GM12864 (cell line): ENCODE measurements at regions not wholly inside any gene's neighbourhood (a gene's known extent, or its start where the extent isn't known, plus 50 kb on each side); places are given as distances from the start of the nearest gene placed in this dataset.

ENCODE experiments used
- DNase-seq: peaks from one replicate; pipeline ENCODE4 v3.0.0-alpha.2; 2011; ENCODE audit warnings: low read depth
- H3K4me3 ChIP-seq: 2 replicates; pipeline ENCODE4 v1.5.1; 2011; ENCODE audit warnings: mild to moderate bottlenecking, low read depth, low read length, control low read depth
- TF ChIP-seq, protein P1 (sequence below): IDR thresholded peaks from 2 replicates; pipeline ENCODE4 v1.5.1; 2011; ENCODE audit warnings: low read depth, mild to moderate bottlenecking, moderate library complexity, low read length, control low read depth, inconsistent platforms; ENCODE audit errors: missing control alignments

DNA sequence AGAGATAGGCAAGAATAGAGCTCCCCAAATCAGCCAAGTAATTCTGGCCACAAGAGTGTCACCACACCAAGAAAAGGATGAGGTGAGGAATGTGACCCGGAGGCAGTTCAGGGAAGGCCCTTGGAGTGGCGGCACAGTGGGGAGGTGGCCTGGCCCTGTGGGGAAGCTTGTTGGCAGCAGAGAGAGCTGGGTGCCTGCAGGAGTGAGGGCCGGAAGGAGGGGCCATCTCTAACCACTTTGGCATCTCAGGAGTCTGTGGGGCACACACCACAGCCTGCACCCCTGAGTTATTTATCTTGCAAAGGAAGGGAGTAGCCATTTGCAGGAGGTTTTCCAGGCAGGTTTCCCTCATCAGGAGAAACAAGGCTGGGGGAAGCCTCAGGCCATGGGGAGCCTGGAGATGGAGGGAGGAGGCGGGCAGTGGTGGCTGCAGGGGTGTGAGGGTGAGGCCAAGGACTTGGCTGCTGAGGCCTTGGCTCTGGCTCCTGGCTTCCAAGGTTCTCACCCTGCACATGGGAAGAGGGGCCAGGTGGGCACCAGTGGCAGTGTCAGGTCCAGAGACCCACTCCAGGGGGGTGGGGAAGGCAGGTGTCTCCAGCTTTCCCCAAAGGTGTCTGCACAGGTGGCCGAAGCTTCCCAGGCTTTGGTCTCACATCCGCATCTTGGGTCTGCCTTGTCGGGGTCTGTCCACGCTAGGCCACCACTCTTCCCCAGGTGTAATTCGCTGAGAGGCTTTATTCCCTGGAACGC, 370.2 kb downstream of the CTTN start:
- DNase-seq = no peak
- H3K4me3 ChIP-seq = no peak overlapping the region
- TF ChIP-seq, protein P1, sequence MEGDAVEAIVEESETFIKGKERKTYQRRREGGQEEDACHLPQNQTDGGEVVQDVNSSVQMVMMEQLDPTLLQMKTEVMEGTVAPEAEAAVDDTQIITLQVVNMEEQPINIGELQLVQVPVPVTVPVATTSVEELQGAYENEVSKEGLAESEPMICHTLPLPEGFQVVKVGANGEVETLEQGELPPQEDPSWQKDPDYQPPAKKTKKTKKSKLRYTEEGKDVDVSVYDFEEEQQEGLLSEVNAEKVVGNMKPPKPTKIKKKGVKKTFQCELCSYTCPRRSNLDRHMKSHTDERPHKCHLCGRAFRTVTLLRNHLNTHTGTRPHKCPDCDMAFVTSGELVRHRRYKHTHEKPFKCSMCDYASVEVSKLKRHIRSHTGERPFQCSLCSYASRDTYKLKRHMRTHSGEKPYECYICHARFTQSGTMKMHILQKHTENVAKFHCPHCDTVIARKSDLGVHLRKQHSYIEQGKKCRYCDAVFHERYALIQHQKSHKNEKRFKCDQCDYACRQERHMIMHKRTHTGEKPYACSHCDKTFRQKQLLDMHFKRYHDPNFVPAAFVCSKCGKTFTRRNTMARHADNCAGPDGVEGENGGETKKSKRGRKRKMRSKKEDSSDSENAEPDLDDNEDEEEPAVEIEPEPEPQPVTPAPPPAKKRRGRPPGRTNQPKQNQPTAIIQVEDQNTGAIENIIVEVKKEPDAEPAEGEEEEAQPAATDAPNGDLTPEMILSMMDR = no peak

DNA sequence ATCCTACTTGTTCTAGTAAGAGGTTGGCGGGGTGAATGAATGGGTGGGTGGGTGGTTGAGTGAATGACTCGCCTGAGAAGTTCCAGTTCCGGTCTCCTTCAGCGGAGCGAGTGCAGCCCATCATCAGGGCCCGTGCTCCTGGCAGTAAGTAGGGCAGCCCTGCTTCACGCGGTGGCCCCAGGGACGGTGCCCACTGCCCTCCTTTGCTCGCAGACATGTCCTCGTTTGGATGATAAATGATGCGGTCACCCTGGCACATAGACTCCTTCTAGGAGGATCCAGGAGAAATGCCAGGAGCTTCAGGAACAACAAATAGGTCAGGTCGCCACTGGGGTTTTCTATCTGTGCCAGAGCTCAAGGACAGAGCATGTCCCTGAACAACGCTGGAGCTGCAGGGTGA, 370.8 kb downstream of the CTTN start:
- TF ChIP-seq, protein P1 = no peak
- H3K4me3 ChIP-seq = no peak overlapping the region
- no peak for DNase-seq

GRCh38 chr11:70769521-70769920, 371.2 kb downstream of the CTTN start:
- TF ChIP-seq, protein P1 = no peak
- no peak overlapping the region for H3K4me3 ChIP-seq
- DNase-seq = no peak

DNA sequence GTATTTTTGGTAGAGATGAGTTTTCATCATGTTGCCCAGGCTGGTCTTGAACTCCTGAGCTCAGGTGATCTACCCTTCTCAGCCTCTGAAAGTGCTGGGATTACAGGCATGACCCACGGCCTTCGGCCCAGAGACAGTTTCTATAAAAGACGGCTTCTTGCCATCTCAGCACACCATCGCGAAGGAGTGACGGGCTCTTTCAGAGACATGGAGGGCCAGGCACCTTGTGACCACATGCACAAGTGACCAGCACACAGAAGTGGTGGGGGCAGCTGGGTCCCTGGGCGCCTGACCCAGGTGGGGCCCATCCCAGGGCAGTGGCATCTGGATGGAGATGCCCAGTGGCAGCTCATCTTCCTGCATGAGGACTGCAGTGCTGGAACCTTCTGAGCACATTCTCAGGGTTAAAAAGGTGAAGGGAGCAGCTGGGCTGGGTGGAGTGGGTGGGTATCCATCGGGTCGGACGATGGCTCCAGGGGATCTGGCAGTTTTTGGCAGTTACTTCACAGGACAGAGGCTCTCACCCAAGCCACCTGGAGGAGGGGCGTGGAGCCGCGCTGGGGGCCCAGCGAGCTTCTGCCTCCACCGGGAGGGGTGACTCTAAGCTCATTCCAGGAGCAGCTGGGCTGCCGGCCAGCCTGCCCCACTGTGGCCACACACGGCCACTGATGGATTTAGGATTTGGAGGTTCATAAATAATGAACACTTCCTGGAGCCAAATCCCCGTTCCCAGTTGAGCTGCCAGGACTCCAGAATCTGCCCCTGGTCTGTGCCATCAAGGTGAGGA, 373.0 kb downstream of the CTTN start:
- DNase-seq = no peak
- no peak overlapping the region for H3K4me3 ChIP-seq
- TF ChIP-seq, protein P1 = no peak

DNA sequence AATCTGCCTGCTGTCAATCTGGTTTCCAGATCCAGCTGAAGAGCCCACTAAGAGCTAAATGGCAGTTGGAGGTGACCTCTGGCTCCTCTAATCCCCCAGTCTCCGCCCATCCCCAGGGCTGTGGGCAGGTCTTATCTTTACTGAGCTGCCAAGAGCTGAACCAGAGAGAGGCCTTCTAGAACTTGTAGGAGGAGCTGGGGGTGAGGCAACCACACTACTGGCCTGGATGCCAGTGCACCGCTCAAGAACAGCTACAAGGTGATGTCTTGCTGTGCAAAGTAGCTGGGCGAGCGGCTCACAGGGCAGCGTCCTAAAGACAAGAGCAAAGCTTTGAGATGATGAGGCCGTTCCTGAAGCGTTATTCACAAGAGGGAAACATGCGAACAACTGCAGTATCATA, 374.6 kb downstream of the CTTN start:
- DNase-seq = no peak
- TF ChIP-seq, protein P1 = no peak
- H3K4me3 ChIP-seq = no peak overlapping the region

DNA sequence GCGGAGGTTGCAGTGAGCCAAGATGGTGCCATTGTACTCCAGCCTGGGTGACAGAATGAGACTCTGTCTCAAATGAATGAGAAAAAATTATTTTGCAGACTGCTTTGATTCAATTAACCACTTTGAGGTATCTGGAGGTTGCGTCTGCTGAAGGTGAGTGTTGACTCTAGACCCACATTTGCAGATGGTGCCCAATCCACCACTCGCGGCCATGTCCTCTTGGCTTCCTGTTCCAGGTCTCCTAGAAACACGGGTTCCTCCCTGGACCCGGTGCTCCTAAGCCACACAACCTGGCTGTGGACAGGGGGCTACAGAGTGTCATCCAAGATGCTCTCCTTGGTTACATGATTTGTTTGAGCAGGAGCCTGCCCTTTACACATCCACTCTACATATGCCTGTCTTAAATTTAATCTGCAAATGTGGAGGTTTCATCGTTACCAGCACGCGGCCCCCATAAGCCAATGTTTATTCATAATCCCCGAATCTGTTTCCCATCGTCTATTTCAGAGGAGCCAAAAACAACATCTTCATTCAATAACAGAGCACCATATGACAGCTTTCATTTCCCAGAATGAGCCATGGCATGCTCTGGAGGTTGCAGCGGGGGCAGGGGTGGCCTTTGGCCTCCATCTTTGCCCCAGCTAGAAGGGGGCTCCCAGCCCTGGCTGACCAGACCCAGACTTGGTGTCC, 377.2 kb downstream of the CTTN start:
- TF ChIP-seq, protein P1 = no peak
- no peak for DNase-seq
- no peak overlapping the region for H3K4me3 ChIP-seq
